Upper lobe of left lung (tissue), 6 donors: ENCODE measurements at regions not wholly inside any gene's neighbourhood (a gene's known extent, or its start where the extent isn't known, plus 50 kb on each side); places are given as distances from the start of the nearest gene placed in this dataset.

Experiments used
- ATAC-seq, 2 donors: fragments of 200-7000 bp; cut with Tn5 transposase; one replicate each; pipeline ENCODE4 v1.9.1; 2022; ENCODE audit warnings: mild to moderate bottlenecking in 2 of 2, moderate library complexity in 2 of 2; ENCODE audit not compliant: low FRiP score in 2 of 2
- DNase-seq, 2 donors: peaks; one replicate each; pipeline ENCODE4 v3.0.0-alpha.2; 2019 to 2020
- H3K27ac ChIP-seq, 4 donors: fragments of 200-600 bp; sonication (generic); one replicate each; pipeline ENCODE4 v1.5.1; 2016 to 2019
- H3K27me3 ChIP-seq, 4 donors: fragments of 200-600 bp; sonication (generic); one replicate each; pipeline ENCODE4 v1.5.1; 2017 to 2019
- H3K36me3 ChIP-seq, 4 donors: fragments of 200-600 bp; sonication (generic); one replicate each; pipeline ENCODE4 v1.5.1; 2016 to 2019
- H3K4me1 ChIP-seq, 4 donors: fragments of 200-600 bp; sonication (generic); one replicate each; pipeline ENCODE4 v1.5.1; 2018 to 2019
- H3K4me3 ChIP-seq, 4 donors: fragments of 200-600 bp; sonication (generic); one replicate each; pipeline ENCODE4 v1.5.1; 2017 to 2019; ENCODE audit warnings: mild to moderate bottlenecking in 2 of 4, moderate library complexity in 1 of 4
- H3K9me3 ChIP-seq, 4 donors: fragments of 200-600 bp; sonication (generic); one replicate each; pipeline ENCODE4 v1.5.1; 2018 to 2019
- EP300 ChIP-seq, 4 donors: sonication (generic); formaldehyde crosslinking; IDR thresholded peaks; one replicate each; pipeline ENCODE4 v1.5.1; 2017; ENCODE audit warnings: antibody characterized with exemption in 4 of 4, control low read depth in 2 of 4
- POLR2A ChIP-seq, 4 donors: fragments of 450-650 bp; IDR thresholded peaks; one replicate each; pipeline ENCODE4 v1.5.1; 2016 to 2017; ENCODE audit warnings: antibody characterized with exemption in 4 of 4, mild to moderate bottlenecking in 2 of 4
- POLR2AphosphoS5 ChIP-seq, 2 donors: sonication (generic); formaldehyde crosslinking; IDR thresholded peaks; one replicate each; pipeline ENCODE4 v1.5.1; 2017; ENCODE audit warnings: antibody characterized with exemption in 2 of 2
- WGBS, 2 donors: methylation state at CpG; one replicate each; pipeline ENCODE4 v1.1.5; 2017 to 2018; 5-methylcytosine and 5-hydroxymethylcytosine counted together
- TF ChIP-seq, protein P1 (sequence below), 6 experiments: fragments of 450-650 bp in 4 of 6; fragments of 200-600 bp in 2 of 6; sonication (generic) in 2 of 6; IDR thresholded peaks; one replicate each; pipeline ENCODE4 v1.5.1; 2016 to 2019; ENCODE audit warnings: antibody characterized with exemption in 6 of 6
- donor health status: DM: no; HTN: no; CAD: no; lungs with moderate emphysema.
- donor health status: DM: no; HTN: yes; CAD: no; lungs with severe emphysema.

DNA sequence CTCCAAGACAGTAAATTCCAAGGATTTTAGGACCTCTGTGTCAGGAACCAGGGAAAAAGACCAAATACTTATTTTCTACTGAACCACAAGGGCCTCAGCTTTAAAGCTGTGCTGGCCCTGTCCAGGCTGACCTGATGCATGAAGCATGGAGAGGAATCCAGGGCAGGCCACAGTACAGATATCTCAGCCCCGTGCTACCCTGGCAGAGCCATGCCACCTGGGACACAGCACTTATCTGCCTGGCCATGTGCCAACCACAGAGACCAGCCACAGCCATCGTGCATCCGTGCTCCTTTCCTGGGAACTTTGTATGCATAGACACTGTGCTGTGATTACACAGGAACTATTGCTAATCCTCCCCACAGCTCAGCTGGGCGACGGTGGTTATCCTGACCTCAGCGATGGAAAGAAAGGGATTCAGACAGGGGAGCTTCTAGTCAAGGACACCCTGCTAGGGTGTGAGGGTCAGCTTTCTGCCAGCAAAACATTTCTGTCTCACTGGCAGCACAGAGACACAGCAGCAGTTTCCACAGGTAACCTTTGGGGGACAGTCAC lies 687.4 kb upstream of the ID2 start:
- ATAC-seq: no peak
- no peaks in the 10 kb centered on the region for H3K27me3 ChIP-seq
- no peak overlapping the region for H3K4me3 ChIP-seq
- no peaks in the 10 kb centered on the region for H3K4me1 ChIP-seq
- H3K36me3 ChIP-seq: no peaks in the 10 kb centered on the region
- H3K27ac ChIP-seq: no peak overlapping the region
- TF ChIP-seq POLR2AphosphoS5 (IDR thresholded peaks at IDR 0.05) (no peak), EP300 (IDR thresholded peaks at IDR 0.05) (no peak), POLR2A (IDR thresholded peaks at IDR 0.05) (no peak)
- TF ChIP-seq, protein P1, sequence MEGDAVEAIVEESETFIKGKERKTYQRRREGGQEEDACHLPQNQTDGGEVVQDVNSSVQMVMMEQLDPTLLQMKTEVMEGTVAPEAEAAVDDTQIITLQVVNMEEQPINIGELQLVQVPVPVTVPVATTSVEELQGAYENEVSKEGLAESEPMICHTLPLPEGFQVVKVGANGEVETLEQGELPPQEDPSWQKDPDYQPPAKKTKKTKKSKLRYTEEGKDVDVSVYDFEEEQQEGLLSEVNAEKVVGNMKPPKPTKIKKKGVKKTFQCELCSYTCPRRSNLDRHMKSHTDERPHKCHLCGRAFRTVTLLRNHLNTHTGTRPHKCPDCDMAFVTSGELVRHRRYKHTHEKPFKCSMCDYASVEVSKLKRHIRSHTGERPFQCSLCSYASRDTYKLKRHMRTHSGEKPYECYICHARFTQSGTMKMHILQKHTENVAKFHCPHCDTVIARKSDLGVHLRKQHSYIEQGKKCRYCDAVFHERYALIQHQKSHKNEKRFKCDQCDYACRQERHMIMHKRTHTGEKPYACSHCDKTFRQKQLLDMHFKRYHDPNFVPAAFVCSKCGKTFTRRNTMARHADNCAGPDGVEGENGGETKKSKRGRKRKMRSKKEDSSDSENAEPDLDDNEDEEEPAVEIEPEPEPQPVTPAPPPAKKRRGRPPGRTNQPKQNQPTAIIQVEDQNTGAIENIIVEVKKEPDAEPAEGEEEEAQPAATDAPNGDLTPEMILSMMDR (IDR thresholded peaks at IDR 0.05): no peak
- DNase-seq: no peak
- 45 to 66% methylated on average over 2 to 6 of the region's 6 CpGs for WGBS, 2 donors
- no peaks in the 10 kb centered on the region for H3K9me3 ChIP-seq

DNA sequence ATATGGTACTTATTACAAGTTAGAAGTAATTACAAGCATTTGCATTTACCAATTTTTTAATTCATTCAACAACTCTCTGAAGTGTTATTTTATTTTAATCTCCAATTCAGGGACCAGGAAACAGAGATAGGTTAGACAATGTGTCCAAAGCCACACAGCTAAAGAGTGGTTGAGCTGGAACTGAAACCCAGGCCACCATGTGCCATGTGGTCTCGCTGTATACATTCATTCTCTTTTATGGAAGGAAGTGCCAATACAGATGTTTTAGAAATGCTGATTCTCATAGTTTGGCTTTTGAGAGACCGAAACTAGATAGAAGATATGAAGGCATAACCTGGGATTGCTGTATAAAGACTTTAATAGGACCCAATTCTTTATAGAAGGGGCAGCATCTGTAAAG lies 684.6 kb upstream of the ID2 start:
- TF ChIP-seq, protein P1 (IDR thresholded peaks at IDR 0.05): no peak
- TF ChIP-seq POLR2AphosphoS5 (IDR thresholded peaks at IDR 0.05) (no peak), POLR2A (IDR thresholded peaks at IDR 0.05) (no peak), EP300 (IDR thresholded peaks at IDR 0.05) (no peak)
- no peaks in the 10 kb centered on the region for H3K36me3 ChIP-seq

DNA sequence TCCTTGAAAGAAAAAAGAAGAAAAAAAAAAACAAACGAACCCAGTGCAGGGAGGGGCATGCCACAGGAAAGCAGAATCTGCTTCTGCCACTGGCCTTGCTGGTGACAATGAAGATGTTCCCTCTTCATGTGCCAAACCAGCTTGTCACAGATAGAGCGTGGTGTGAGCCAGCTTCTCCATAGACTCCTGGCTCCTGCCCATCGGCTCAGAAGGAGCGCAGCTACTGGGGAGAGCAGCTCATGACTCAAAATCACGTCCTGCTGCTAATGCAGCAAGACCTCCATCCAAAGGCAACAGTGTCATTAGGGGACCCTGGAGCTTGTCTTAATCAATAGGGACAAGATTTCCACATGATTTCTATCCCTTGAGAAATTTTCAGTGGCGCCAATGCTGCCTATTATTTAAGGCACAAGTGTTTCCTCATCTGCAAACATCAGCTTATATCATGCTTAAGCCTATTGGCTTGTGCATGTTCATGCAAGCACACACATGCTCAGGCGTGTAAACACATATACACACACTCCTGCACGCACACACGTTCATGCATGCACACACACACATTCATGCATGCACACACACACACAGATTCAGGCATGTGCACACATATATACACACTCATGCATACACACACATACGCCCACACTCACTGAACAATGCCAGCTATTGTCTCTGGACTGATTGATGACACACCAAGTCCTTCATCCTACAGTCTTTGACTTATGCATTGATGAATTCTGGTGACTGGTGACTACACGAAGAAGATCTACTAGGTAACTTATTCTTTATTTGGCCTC lies 682.0 kb upstream of the ID2 start:
- Histone ChIP-seq H3K36me3 (no peaks in the 10 kb centered on the region), H3K27me3 (no peaks in the 10 kb centered on the region), H3K4me3 (no peak overlapping the region), H3K27ac (no peak overlapping the region), H3K4me1 (peaks cover 0 to 5% (median 1%) of the 10 kb centered on the region in 4 donors), H3K9me3 (no peaks in the 10 kb centered on the region)
- 85 to 89% methylated on average over 11 of the region's 11 CpGs for WGBS, 2 donors
- ATAC-seq: no peak
- no peak for TF ChIP-seq POLR2A (IDR thresholded peaks at IDR 0.05)
- TF ChIP-seq, protein P1 (IDR thresholded peaks at IDR 0.05): no peak
- no peak for DNase-seq

More for the DNA sequence above, 684.6 kb upstream of the ID2 start:
- no peaks in the 10 kb centered on the region for H3K27me3 ChIP-seq
- H3K4me3 ChIP-seq: no peak overlapping the region
- no peak for ATAC-seq
- no peak overlapping the region for H3K27ac ChIP-seq
- H3K9me3 ChIP-seq: no peaks in the 10 kb centered on the region
- no peak for DNase-seq
- no peaks in the 10 kb centered on the region for H3K4me1 ChIP-seq
- 86% methylated on average over 2 of the region's 2 CpGs for WGBS, 2 donors

DNA sequence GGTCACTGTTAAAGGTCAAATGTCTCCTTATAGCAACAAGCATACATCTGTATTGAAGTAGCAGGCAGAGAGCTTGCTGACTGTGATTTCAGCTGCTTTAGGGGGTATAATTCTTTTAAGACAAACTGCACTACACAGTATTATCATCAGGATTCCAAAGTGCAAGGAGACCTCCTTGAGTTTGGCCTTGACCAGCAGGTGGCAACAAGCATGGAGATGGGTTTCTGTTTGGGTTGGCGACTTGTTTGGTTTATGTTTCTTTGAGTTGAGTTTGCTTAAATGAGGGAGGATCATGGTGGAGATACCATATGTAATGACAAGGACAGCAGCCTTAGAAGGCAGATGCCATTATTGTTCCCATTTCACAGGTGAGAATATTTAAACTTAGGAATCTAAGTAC lies 681.0 kb upstream of the ID2 start:
- 91 to 100% methylated on average over 1 of the region's 1 CpG for WGBS, 2 donors
- no peak for DNase-seq
- H3K9me3 ChIP-seq: no peaks in the 10 kb centered on the region

More for the DNA sequence above, 681.0 kb upstream of the ID2 start:
- H3K4me1 ChIP-seq: peaks cover 0 to 5% (median 1%) of the 10 kb centered on the region in 4 donors
- H3K27ac ChIP-seq: no peak overlapping the region
- no peaks in the 10 kb centered on the region for H3K36me3 ChIP-seq
- TF ChIP-seq EP300 (IDR thresholded peaks at IDR 0.05) (no peak), POLR2A (IDR thresholded peaks at IDR 0.05) (no peak), POLR2AphosphoS5 (IDR thresholded peaks at IDR 0.05) (no peak)
- TF ChIP-seq, protein P1 (IDR thresholded peaks at IDR 0.05): no peak
- H3K4me3 ChIP-seq: no peak overlapping the region
- no peak for ATAC-seq
- no peaks in the 10 kb centered on the region for H3K27me3 ChIP-seq
